H1 (cell line): ENCODE measurements at regions not wholly inside any gene's neighbourhood (a gene's known extent, or its start where the extent isn't known, plus 50 kb on each side); places are given as distances from the start of the nearest gene placed in this dataset.

Experiments used
- CTCF ChIA-PET: fragments of 300-600 bp; sonication (Branson Sonifier 250); formaldehyde crosslinking; loops from one replicate; lab custom pipeline; 2021; ENCODE audit not compliant: partially characterized antibody; lab: Charles Lee
- POLR2A ChIA-PET: fragments of 300-600 bp; sonication (Branson Sonifier 250); formaldehyde crosslinking; loops from one replicate; lab custom pipeline; 2021; ENCODE audit warnings: inconsistent platforms; ENCODE audit not compliant: partially characterized antibody; lab: Charles Lee
- DNase-seq, 2 experiments: peaks; one replicate each; pipeline versions ENCODE4 v3.0.0 to v3.0.0-alpha.2; 2010 to 2022; ENCODE audit warnings: low spot score in 2 of 2, low read depth in 1 of 2, mixed read lengths in 1 of 2
- FAIRE-seq: peaks from 2 replicates; lab custom pipeline; 2011; peaks lifted over from hg19 to GRCh38; lab: Jason Lieb, UNC
- H2AFZ ChIP-seq: 2 replicates; pipeline ENCODE4 v1.8.1; 2012; ENCODE audit warnings: low read length, inconsistent platforms
- H2AK5ac ChIP-seq: 2 replicates; pipeline ENCODE4 v1.6.1; 2013; ENCODE audit warnings: low read depth, low read length
- H2BK120ac ChIP-seq: replicated peaks from 2 replicates; pipeline ENCODE3; 2013; ENCODE audit warnings: low read depth, low read length, inconsistent platforms
- H2BK12ac ChIP-seq: 2 replicates; pipeline ENCODE4 v1.6.1; 2013; ENCODE audit warnings: low read depth, low read length
- H2BK15ac ChIP-seq: 2 replicates; pipeline ENCODE4 v1.6.1; 2013; ENCODE audit warnings: low read length
- H2BK20ac ChIP-seq: 2 replicates; pipeline ENCODE4 v1.6.1; 2013; ENCODE audit warnings: low read length
- H2BK5ac ChIP-seq: 2 replicates; pipeline ENCODE4 v1.6.1; 2013; ENCODE audit warnings: low read depth, low read length
- H3K14ac ChIP-seq: 2 replicates; pipeline ENCODE4 v1.6.1; 2013; ENCODE audit warnings: inconsistent platforms; ENCODE audit not compliant: insufficient read length
- H3K18ac ChIP-seq: 2 replicates; pipeline ENCODE4 v1.6.1; 2013; ENCODE audit warnings: low read length; ENCODE audit errors: extremely low read depth
- H3K23ac ChIP-seq: 2 replicates; pipeline ENCODE4 v1.6.1; 2013; ENCODE audit warnings: inconsistent platforms; ENCODE audit not compliant: insufficient read length
- H3K23me2 ChIP-seq: 2 replicates; pipeline ENCODE4 v1.6.1; 2013; ENCODE audit warnings: low read depth, low read length
- H3K27ac ChIP-seq: 2 replicates; pipeline ENCODE4 v1.6.1; 2011; ENCODE audit warnings: low read depth, low read length, inconsistent platforms
- H3K27me3 ChIP-seq, 4 experiments: replicated peaks in 1 of 4; 1 replicate in 1 of 4; 2 replicates in 3 of 4; pipeline versions ENCODE4 v1.6.1 to v1.8.1; 2011 to 2013; ENCODE audit warnings: low read length in 3 of 4, mild to moderate bottlenecking in 3 of 4, inconsistent platforms in 2 of 4, mixed read lengths in 2 of 4, moderate library complexity in 1 of 4; ENCODE audit not compliant: control insufficient read depth in 3 of 4, insufficient read depth in 3 of 4; ENCODE audit errors: extremely low read depth in 1 of 4
- H3K36me3 ChIP-seq, 4 experiments: 2 replicates each; pipeline versions ENCODE4 v1.6.1 to v1.8.1; 2011 to 2013; ENCODE audit warnings: mild to moderate bottlenecking in 4 of 4, low read length in 3 of 4, moderate library complexity in 2 of 4, control low read depth in 1 of 4, inconsistent platforms in 1 of 4; ENCODE audit not compliant: insufficient read depth in 4 of 4, control insufficient read depth in 2 of 4
- H3K4ac ChIP-seq: replicated peaks from 2 replicates; pipeline ENCODE3; 2013; ENCODE audit warnings: low read length, low read depth, mixed read lengths, inconsistent platforms; ENCODE audit not compliant: insufficient read length
- H3K4me1 ChIP-seq, 4 experiments: replicated peaks in 1 of 4; 1 replicate in 1 of 4; 2 replicates in 3 of 4; pipeline versions ENCODE4 v1.6.1 to v1.8.1; 2011 to 2013; ENCODE audit warnings: low read length in 3 of 4, inconsistent platforms in 2 of 4, mixed read lengths in 1 of 4; ENCODE audit not compliant: insufficient read depth in 4 of 4, control insufficient read depth in 3 of 4
- H3K4me2 ChIP-seq, 2 experiments: 2 replicates each; pipeline versions ENCODE4 v1.6.1 to v1.8.1; 2011 to 2013; ENCODE audit warnings: low read depth in 2 of 2, low read length in 2 of 2, control low read depth in 1 of 2, inconsistent platforms in 1 of 2, mild to moderate bottlenecking in 1 of 2; ENCODE audit not compliant: insufficient read depth in 1 of 2
- H3K4me3 ChIP-seq, 4 experiments: fragments of 200-600, 300-600 bp in 1 of 4; sonication (generic), shearing (Covaris generic), sonication (Bioruptor Twin) in 1 of 4; 2 replicates each; pipeline versions ENCODE4 v1.5.1 to v1.8.1; 2011 to 2016; ENCODE audit warnings: low read length in 4 of 4, low read depth in 3 of 4, control low read depth in 2 of 4, inconsistent platforms in 2 of 4, mild to moderate bottlenecking in 2 of 4, mixed read lengths in 1 of 4, moderate library complexity in 1 of 4; ENCODE audit not compliant: insufficient read depth in 2 of 4; ENCODE audit errors: extremely low read depth in 1 of 4
- H3K56ac ChIP-seq: replicated peaks from 2 replicates; pipeline ENCODE3; 2013; ENCODE audit warnings: low read depth, mild to moderate bottlenecking, mixed read lengths, low read length, inconsistent platforms; ENCODE audit not compliant: insufficient read length
- H3K79me1 ChIP-seq: 2 replicates; pipeline ENCODE4 v1.6.1; 2013; ENCODE audit warnings: low read depth, low read length, control low read depth
- H3K79me2 ChIP-seq, 2 experiments: 2 replicates each; pipeline versions ENCODE4 v1.6.1 to v1.8.1; 2012 to 2013; ENCODE audit warnings: low read length in 2 of 2, mild to moderate bottlenecking in 2 of 2, inconsistent platforms in 1 of 2; ENCODE audit not compliant: insufficient read depth in 2 of 2, control insufficient read depth in 1 of 2
- H3K9ac ChIP-seq, 4 experiments: replicated peaks in 1 of 4; 1 replicate in 1 of 4; 2 replicates in 3 of 4; pipeline versions ENCODE4 v1.6.1 to v1.8.1; 2011 to 2013; ENCODE audit warnings: low read depth in 3 of 4, low read length in 3 of 4, control low read depth in 2 of 4, mild to moderate bottlenecking in 2 of 4, moderate library complexity in 2 of 4, inconsistent platforms in 1 of 4; ENCODE audit errors: extremely low read depth in 1 of 4
- H3K9me3 ChIP-seq, 2 experiments: 2 replicates each; pipeline versions ENCODE4 v1.6.1 to v1.8.1; 2012 to 2013; ENCODE audit warnings: mild to moderate bottlenecking in 2 of 2, moderate library complexity in 2 of 2, control low read depth in 1 of 2, inconsistent platforms in 1 of 2, low read depth in 1 of 2, low read length in 1 of 2, mixed read lengths in 1 of 2; ENCODE audit not compliant: insufficient read depth in 2 of 2
- H4K20me1 ChIP-seq, 2 experiments: replicated peaks in 1 of 2; 2 replicates each; pipeline versions ENCODE3 to v1.8.1; 2011 to 2013; ENCODE audit warnings: inconsistent platforms in 2 of 2, low read length in 2 of 2, mild to moderate bottlenecking in 1 of 2; ENCODE audit not compliant: insufficient read depth in 2 of 2, control insufficient read depth in 1 of 2
- H4K5ac ChIP-seq: 2 replicates; pipeline ENCODE4 v1.6.1; 2013; ENCODE audit warnings: low read length, low read depth, mixed read lengths, inconsistent platforms; ENCODE audit not compliant: insufficient read length
- H4K8ac ChIP-seq: 2 replicates; pipeline ENCODE4 v1.8.0; 2013; ENCODE audit warnings: mild to moderate bottlenecking, moderate library complexity, low read length, inconsistent platforms; ENCODE audit not compliant: insufficient read depth; ENCODE audit errors: extremely low read depth
- H4K91ac ChIP-seq: replicated peaks from 2 replicates; pipeline ENCODE3; 2013; ENCODE audit warnings: low read length, mixed read lengths, inconsistent platforms; ENCODE audit not compliant: insufficient read length
- ATF3 ChIP-seq: IDR thresholded peaks from 2 replicates; pipeline ENCODE4 v1.6.1; 2011; ENCODE audit warnings: low read depth, mild to moderate bottlenecking, low read length; ENCODE audit not compliant: insufficient read depth
- CTBP2 ChIP-seq: IDR thresholded peaks from 2 replicates; pipeline ENCODE4 v1.7.0; 2011; ENCODE audit warnings: borderline replicate concordance, mild to moderate bottlenecking, moderate library complexity, mixed read lengths, low read length; ENCODE audit not compliant: insufficient read depth, insufficient read length
- EGR1 ChIP-seq: IDR thresholded peaks from 2 replicates; pipeline ENCODE4 v1.6.1; 2011; ENCODE audit warnings: low read depth, low read length, borderline replicate concordance
- KDM4A ChIP-seq: IDR thresholded peaks from one replicate; pipeline ENCODE4 v1.7.1; 2012; ENCODE audit warnings: low read depth, mild to moderate bottlenecking, moderate library complexity, low read length, inconsistent platforms; ENCODE audit not compliant: severe bottlenecking
- NRF1 ChIP-seq: IDR thresholded peaks from 2 replicates; pipeline ENCODE4 v1.6.1; 2011; ENCODE audit warnings: mild to moderate bottlenecking, low read depth, low read length, improper control_type of control experiment
- PHF8 ChIP-seq: fragments of 200-600 bp; sonication (generic); conservative IDR thresholded peaks from 2 replicates; pipeline ENCODE4 v1.7.1; 2012; ENCODE audit warnings: low read depth, mild to moderate bottlenecking, inconsistent platforms, low read length, moderate library complexity
- POLR2A ChIP-seq, 2 experiments: IDR thresholded peaks; 1 replicate in 1 of 2; 2 replicates in 1 of 2; pipeline ENCODE4 v1.6.1; 2011; ENCODE audit warnings: low read depth in 2 of 2, low read length in 2 of 2, mild to moderate bottlenecking in 2 of 2; ENCODE audit errors: control extremely low read depth in 1 of 2
- RNF2 ChIP-seq: fragments of 200-900, 300-1000 bp; sonication (generic); IDR thresholded peaks from 2 replicates; pipeline ENCODE4 v1.7.1; 2016; ENCODE audit warnings: borderline replicate concordance, low read depth, mild to moderate bottlenecking, antibody characterized with exemption, low read length; ENCODE audit not compliant: poor library complexity, severe bottlenecking; ENCODE audit errors: missing control alignments
- RXRA ChIP-seq: IDR thresholded peaks from 2 replicates; pipeline ENCODE4 v1.6.1; 2011; ENCODE audit warnings: low read depth, mild to moderate bottlenecking, low read length, moderate library complexity; ENCODE audit not compliant: insufficient read depth
- TCF12 ChIP-seq: IDR thresholded peaks from 2 replicates; pipeline ENCODE4 v1.6.1; 2011; ENCODE audit warnings: low read depth, mild to moderate bottlenecking, low read length
- TEAD4 ChIP-seq: IDR thresholded peaks from 2 replicates; pipeline ENCODE4 v1.6.1; 2012; ENCODE audit warnings: low read depth, low read length, inconsistent platforms, mixed read lengths
- WGBS, 2 experiments: shearing (Covaris generic) in 1 of 2; methylation state at CpG; one replicate each; pipeline versions ENCODE4 v1.1.6 to v1.1.7; 2013 to 2015; ENCODE audit warnings: low lambda C conversion rate in 2 of 2, mixed read lengths in 2 of 2, inconsistent platforms in 1 of 2, low coverage in 1 of 2, missing lambda C conversion rate in 1 of 2; ENCODE audit not compliant: insufficient replicate concordance in 2 of 2, insufficient coverage in 1 of 2, insufficient read length in 1 of 2; ENCODE audit errors: extremely low coverage in 1 of 2, missing lambda C conversion rate in 1 of 2; 5-methylcytosine and 5-hydroxymethylcytosine counted together

DNA sequence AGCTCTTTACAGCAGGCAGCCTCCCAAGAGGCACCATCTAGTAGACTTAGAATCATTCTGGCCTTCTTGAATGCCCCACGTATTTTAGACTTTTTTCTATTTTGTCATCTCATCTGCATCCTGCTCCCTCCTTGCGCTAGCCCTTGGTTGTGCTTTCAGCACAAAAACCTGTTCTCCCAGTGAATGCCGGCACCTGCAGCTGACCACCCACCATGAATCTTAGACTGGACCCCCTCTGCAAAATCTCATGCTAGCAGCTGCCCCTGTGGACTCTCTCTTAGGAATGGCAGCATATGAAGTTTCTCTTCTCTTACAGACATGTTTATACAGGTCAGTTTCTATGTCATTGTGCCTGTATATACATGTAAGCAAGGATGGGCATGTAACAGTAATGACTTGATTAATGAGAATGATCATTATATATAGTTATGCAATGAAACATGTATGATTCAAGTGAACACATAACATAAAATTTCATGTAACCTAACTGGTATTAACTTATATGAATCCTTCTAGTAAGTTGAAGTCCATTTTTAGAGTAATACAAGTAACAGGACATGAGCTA is 159.8 kb downstream of the SUCLG1 start:
- Histone ChIP-seq H3K23ac (no peak overlapping the region), H3K4me2 (no peak overlapping the region), H2BK15ac (no peak overlapping the region)
- no peak for DNase-seq
- TF ChIP-seq TCF12 (no peak), EGR1 (no peak), RNF2 (no peak), ATF3 (no peak), NRF1 (no peak), POLR2A (IDR thresholded peaks at IDR 0.05; ENCODE audit: control extremely low read depth in 1 of 2, low read depth in 2 of 2, low read length in 2 of 2) (no peak), CTBP2 (no peak), KDM4A (no peak), TEAD4 (no peak), PHF8 (no peak), RXRA (no peak)
- TF ChIP-seq, all 59 proteins: peak for 0
- no peaks in the 10 kb centered on the region for H3K23me2 ChIP-seq
- no peak overlapping the region for H2BK12ac ChIP-seq
- ChIA-PET POLR2A (no interaction called here), CTCF (interaction anchor here (0.6 to 2.1 kb wide), 6 partner anchors 10 to 615 kb away, joined by 3 to 7 read pairs (median 3); no protein-coding TSS in a partner anchor)
- no peak overlapping the region for H2BK120ac ChIP-seq
- no peak overlapping the region for H3K56ac ChIP-seq
- H3K18ac ChIP-seq = no peak overlapping the region
- H3K9me3 ChIP-seq = no peaks in the 10 kb centered on the region
- H4K8ac ChIP-seq = no peak overlapping the region
- no peak overlapping the region for H2BK20ac ChIP-seq
- H4K20me1 ChIP-seq = no peaks in the 10 kb centered on the region
- H2AK5ac ChIP-seq = no peak overlapping the region
- H3K79me1 ChIP-seq = no peaks in the 10 kb centered on the region
- H4K91ac ChIP-seq = no peak overlapping the region
- no peak overlapping the region for H2AFZ ChIP-seq
- WGBS, 2 experiments = 81% methylated on average over 3 of the region's 3 CpGs; no CpG with 5 or more reads in 1 of the 2 experiments
- H4K5ac ChIP-seq = no peak overlapping the region
- H3K4me3 ChIP-seq = no peak overlapping the region
- no peaks in the 10 kb centered on the region for H3K36me3 ChIP-seq
- no peak overlapping the region for H2BK5ac ChIP-seq
- FAIRE-seq = no peak
- no peaks in the 10 kb centered on the region for H3K27me3 ChIP-seq
- no peaks in the 10 kb centered on the region for H3K79me2 ChIP-seq
- H3K4ac ChIP-seq = no peak overlapping the region
- no peak overlapping the region for H3K9ac ChIP-seq
- H3K4me1 ChIP-seq = peaks cover 0 to 9% (median 2%) of the 10 kb centered on the region in 4 experiments; a peak in 5 of 7 replicates
- H3K14ac ChIP-seq = no peak overlapping the region
- H3K27ac ChIP-seq = no peak overlapping the region
